ENCODE measurements at regions not wholly inside any gene's neighbourhood (a gene's known extent, or its start where the extent isn't known, plus 50 kb on each side); places are given as distances from the start of the nearest gene placed in this dataset.

DNA sequence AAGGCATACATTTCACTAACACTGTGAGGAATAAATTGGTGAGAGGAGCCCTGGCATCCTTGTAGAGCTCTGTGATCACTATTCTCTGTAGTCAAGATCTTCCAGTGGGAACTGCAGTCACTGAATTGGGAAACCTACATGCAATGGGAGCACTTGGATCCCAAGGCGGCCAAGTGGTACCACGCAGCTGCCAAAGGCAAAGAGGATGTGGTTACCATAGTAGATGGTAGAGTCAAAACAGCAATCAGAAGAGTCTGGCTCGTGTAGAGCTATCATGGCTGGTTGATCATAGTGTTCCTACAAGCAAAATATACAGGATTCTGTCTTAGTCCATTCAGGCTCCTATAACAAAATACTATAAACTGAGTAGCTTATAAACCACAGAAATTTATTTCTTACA is 849.7 kb downstream of the ROBO2 start:
- TF ChIP-seq EZH2 (conservative IDR thresholded peaks at IDR 0.05; ENCODE audit: low read depth, low read length) (no peak), RNF2 (conservative IDR thresholded peaks at IDR 0.05; ENCODE audit: low read depth) (no peak), NONO (IDR thresholded peaks at IDR 0.05) (no peak), NONO (CRISPR knock-in tag; conservative IDR thresholded peaks at IDR 0.05) (no peak), ZNF501 (CRISPR knock-in tag; IDR thresholded peaks at IDR 0.05) (no peak), ZKSCAN5 (CRISPR knock-in tag; IDR thresholded peaks at IDR 0.05) (no peak), AGO2 (optimal IDR thresholded peaks at IDR 0.05; ENCODE audit: low read depth, low read length) (no peak), GFI1 (CRISPR knock-in tag; IDR thresholded peaks at IDR 0.05; ENCODE audit: borderline replicate concordance) (no peak), EP300 (IDR thresholded peaks at IDR 0.05; ENCODE audit: low read depth in 2 of 2, low read length in 2 of 2) (no peak), EP300 (CRISPR knock-in tag; IDR thresholded peaks at IDR 0.05; ENCODE audit: borderline replicate concordance) (no peak), GABPA (IDR thresholded peaks at IDR 0.05; ENCODE audit: low read depth, low read length) (no peak), GABPA (CRISPR knock-in tag; IDR thresholded peaks at IDR 0.05; ENCODE audit: low read depth) (no peak), CEBPG (CRISPR knock-in tag; IDR thresholded peaks at IDR 0.05) (no peak)
- TF ChIP-seq, protein P1, sequence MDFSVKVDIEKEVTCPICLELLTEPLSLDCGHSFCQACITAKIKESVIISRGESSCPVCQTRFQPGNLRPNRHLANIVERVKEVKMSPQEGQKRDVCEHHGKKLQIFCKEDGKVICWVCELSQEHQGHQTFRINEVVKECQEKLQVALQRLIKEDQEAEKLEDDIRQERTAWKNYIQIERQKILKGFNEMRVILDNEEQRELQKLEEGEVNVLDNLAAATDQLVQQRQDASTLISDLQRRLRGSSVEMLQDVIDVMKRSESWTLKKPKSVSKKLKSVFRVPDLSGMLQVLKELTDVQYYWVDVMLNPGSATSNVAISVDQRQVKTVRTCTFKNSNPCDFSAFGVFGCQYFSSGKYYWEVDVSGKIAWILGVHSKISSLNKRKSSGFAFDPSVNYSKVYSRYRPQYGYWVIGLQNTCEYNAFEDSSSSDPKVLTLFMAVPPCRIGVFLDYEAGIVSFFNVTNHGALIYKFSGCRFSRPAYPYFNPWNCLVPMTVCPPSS (IDR thresholded peaks at IDR 0.05): no peak
